NCI-H187 treated with DMSO at 0.1 percent for 48 hours (cell line): ENCODE measurements at regions not wholly inside any gene's neighbourhood (a gene's known extent, or its start where the extent isn't known, plus 50 kb on each side); places are given as distances from the start of the nearest gene placed in this dataset.

ENCODE experiments used
- DNase-seq: peaks from one replicate; lab custom pipeline; 2025; lab: John Stamatoyannopoulos, UW

GRCh38 chr3:40817017-40817416 lies 292.3 kb downstream of the ZNF621 start:
- DNase-seq: no peak

- DNase-seq: no peak
Observed at GRCh38 chr3:40821315-40821714, 296.6 kb downstream of the ZNF621 start.

- DNase-seq: no peak
Observed at GRCh38 chr3:40827226-40827625, 302.5 kb downstream of the ZNF621 start.

GRCh38 chr3:40827942-40828688 lies 303.4 kb downstream of the ZNF621 start:
- DNase-seq: no peak

GRCh38 chr3:40828741-40829415 lies 304.1 kb downstream of the ZNF621 start:
- DNase-seq: no peak

GRCh38 chr3:40829876-40830275 lies 305.1 kb downstream of the ZNF621 start:
- no peak for DNase-seq

- no peak for DNase-seq
Observed at GRCh38 chr3:40837300-40837699, 312.5 kb downstream of the ZNF621 start.

GRCh38 chr3:40841131-40841530 lies 316.4 kb downstream of the ZNF621 start:
- DNase-seq: no peak

GRCh38 chr3:40841570-40842109 lies 316.9 kb downstream of the ZNF621 start:
- no peak for DNase-seq

GRCh38 chr3:40842714-40843113 lies 318.0 kb downstream of the ZNF621 start:
- no peak for DNase-seq

GRCh38 chr3:40843208-40843624 lies 318.5 kb downstream of the ZNF621 start:
- no peak for DNase-seq

- no peak for DNase-seq
Observed at GRCh38 chr3:40843851-40844548, 319.2 kb downstream of the ZNF621 start.

- DNase-seq: no peak
Observed at GRCh38 chr3:40844896-40845295, 320.1 kb downstream of the ZNF621 start.

- no peak for DNase-seq
Observed at GRCh38 chr3:40845447-40845846, 320.7 kb downstream of the ZNF621 start.

- DNase-seq: no peak
Observed at GRCh38 chr3:40845916-40846315, 321.2 kb downstream of the ZNF621 start.

- DNase-seq: no peak
Observed at GRCh38 chr3:40846451-40846850, 321.7 kb downstream of the ZNF621 start.

GRCh38 chr3:40847551-40847992 lies 322.8 kb downstream of the ZNF621 start:
- DNase-seq: no peak

- no peak for DNase-seq
Observed at GRCh38 chr3:40848421-40848820, 323.7 kb downstream of the ZNF621 start.

GRCh38 chr3:40850861-40851260 lies 326.1 kb downstream of the ZNF621 start:
- DNase-seq: no peak

GRCh38 chr3:40851836-40852235 lies 327.1 kb downstream of the ZNF621 start:
- DNase-seq: no peak

- DNase-seq: no peak
Observed at GRCh38 chr3:40852712-40853111, 328.0 kb downstream of the ZNF621 start.

GRCh38 chr3:40853474-40853873 lies 328.7 kb downstream of the ZNF621 start:
- no peak for DNase-seq

- DNase-seq: no peak
Observed at GRCh38 chr3:40855871-40856270, 331.1 kb downstream of the ZNF621 start.
